H9 (cell line): ENCODE measurements at regions not wholly inside any gene's neighbourhood (a gene's known extent, or its start where the extent isn't known, plus 50 kb on each side); places are given as distances from the start of the nearest gene placed in this dataset.
A peak's percentile ranks its signal among the peaks of the same experiment; 100 is the strongest.

Experiments
- DNase-seq: peaks from one replicate; pipeline ENCODE4 v3.0.0-alpha.2; 2017
- H2AFZ ChIP-seq: one replicate; pipeline ENCODE4 v1.6.1; 2013; ENCODE audit warnings: mild to moderate bottlenecking, low read length, control low read depth, moderate library complexity
- H2AK5ac ChIP-seq: 2 replicates; pipeline ENCODE4 v1.6.1; 2013; ENCODE audit warnings: low read length, control low read depth, mixed read lengths; ENCODE audit not compliant: insufficient read length
- H2BK120ac ChIP-seq: one replicate; pipeline ENCODE4 v1.6.1; 2013; ENCODE audit warnings: low read depth, mild to moderate bottlenecking, low read length, control low read depth, inconsistent platforms; ENCODE audit not compliant: poor library complexity, severe bottlenecking
- H2BK12ac ChIP-seq: 2 replicates; pipeline ENCODE4 v1.6.1; 2013; ENCODE audit warnings: low read length, control low read depth, mixed read lengths, low read depth; ENCODE audit not compliant: insufficient read length
- H2BK15ac ChIP-seq: 2 replicates; pipeline ENCODE4 v1.6.1; 2013; ENCODE audit warnings: low read depth, low read length, control low read depth
- H2BK20ac ChIP-seq: one replicate; pipeline ENCODE4 v1.6.1; 2013; ENCODE audit warnings: low read depth, mild to moderate bottlenecking, low read length, control low read depth, inconsistent platforms; ENCODE audit not compliant: poor library complexity, severe bottlenecking
- H2BK5ac ChIP-seq: 2 replicates; pipeline ENCODE4 v1.6.1; 2013; ENCODE audit warnings: low read length, control low read depth, mixed read lengths; ENCODE audit not compliant: insufficient read length
- H3K14ac ChIP-seq: 2 replicates; pipeline ENCODE4 v1.6.1; 2013; ENCODE audit warnings: low read length, control low read depth; ENCODE audit not compliant: insufficient read depth
- H3K18ac ChIP-seq: 2 replicates; pipeline ENCODE4 v1.6.1; 2013; ENCODE audit warnings: low read depth, mild to moderate bottlenecking, mixed read lengths, low read length, control low read depth; ENCODE audit not compliant: insufficient read length
- H3K23ac ChIP-seq: 2 replicates; pipeline ENCODE4 v1.6.1; 2013; ENCODE audit warnings: low read length, control low read depth, mixed read lengths, low read depth; ENCODE audit not compliant: insufficient read length
- H3K23me2 ChIP-seq: 2 replicates; pipeline ENCODE4 v1.6.1; 2013; ENCODE audit warnings: low read depth, mild to moderate bottlenecking, mixed read lengths, low read length, control low read depth; ENCODE audit not compliant: insufficient read length, poor library complexity, severe bottlenecking
- H3K27ac ChIP-seq: 2 replicates; pipeline ENCODE4 v1.5.1; 2013; ENCODE audit warnings: low read length, control low read depth, mixed read lengths, low read depth; ENCODE audit not compliant: insufficient read length
- H3K27me3 ChIP-seq: 2 replicates; pipeline ENCODE4 v1.6.1; 2013; ENCODE audit warnings: low read length, control low read depth, inconsistent platforms; ENCODE audit not compliant: insufficient read depth
- H3K4ac ChIP-seq: 2 replicates; pipeline ENCODE4 v1.6.1; 2013; ENCODE audit warnings: low read depth, mild to moderate bottlenecking, control low read depth, inconsistent platforms, low read length, moderate library complexity
- H3K4me1 ChIP-seq: 2 replicates; pipeline ENCODE4 v1.6.1; 2013; ENCODE audit warnings: low read length, control low read depth, inconsistent platforms; ENCODE audit not compliant: insufficient read depth
- H3K4me2 ChIP-seq: 2 replicates; pipeline ENCODE4 v1.6.1; 2013; ENCODE audit warnings: low read length, control low read depth, mixed read lengths; ENCODE audit not compliant: insufficient read length, insufficient read depth
- H3K56ac ChIP-seq: 2 replicates; pipeline ENCODE4 v1.6.1; 2013; ENCODE audit warnings: low read depth, mild to moderate bottlenecking, mixed read lengths, low read length, control low read depth; ENCODE audit not compliant: insufficient read length
- H3K79me1 ChIP-seq: 2 replicates; pipeline ENCODE4 v1.6.1; 2013; ENCODE audit warnings: low read depth, mild to moderate bottlenecking, moderate library complexity, low read length, control low read depth, inconsistent platforms; ENCODE audit not compliant: insufficient read depth, poor library complexity, severe bottlenecking
- H3K79me2 ChIP-seq: 2 replicates; pipeline ENCODE4 v1.6.1; 2013; ENCODE audit warnings: low read length, control low read depth, inconsistent platforms; ENCODE audit not compliant: insufficient read depth
- H3K9ac ChIP-seq: 2 replicates; pipeline ENCODE4 v1.6.1; 2013; ENCODE audit warnings: low read length, control low read depth, mixed read lengths; ENCODE audit not compliant: insufficient read length; ENCODE audit errors: extremely low read depth
- H3K9me3 ChIP-seq: one replicate; pipeline ENCODE4 v1.6.1; 2013; ENCODE audit warnings: low read depth, low read length, inconsistent platforms; ENCODE audit not compliant: control insufficient read depth
- H3T11ph ChIP-seq: one replicate; pipeline ENCODE4 v1.6.1; 2013; ENCODE audit warnings: mild to moderate bottlenecking, low read length, control low read depth, inconsistent platforms
- H4K20me1 ChIP-seq: one replicate; pipeline ENCODE4 v1.6.1; 2013; ENCODE audit not compliant: control insufficient read depth, insufficient read length, insufficient read depth
- H4K5ac ChIP-seq: 2 replicates; pipeline ENCODE4 v1.6.1; 2013; ENCODE audit warnings: low read depth, mild to moderate bottlenecking, mixed read lengths, low read length, control low read depth; ENCODE audit not compliant: insufficient read length
- H4K8ac ChIP-seq: replicated peaks from 2 replicates; pipeline ENCODE4 v1.6.1; 2013; ENCODE audit warnings: low read length, control low read depth, mixed read lengths, low read depth; ENCODE audit not compliant: insufficient read length
- H4K91ac ChIP-seq: 2 replicates; pipeline ENCODE4 v1.6.1; 2013; ENCODE audit warnings: low read depth, mild to moderate bottlenecking, moderate library complexity, mixed read lengths, low read length, control low read depth; ENCODE audit not compliant: insufficient read length
- H3K27ac Mint-ChIP-seq, 3 experiments: 2 replicates in 2 of 3; 3 replicates in 1 of 3; pipeline ENCODE4 v1.8.0; 2020 to 2021; ENCODE audit warnings: mixed read lengths in 3 of 3, mild to moderate bottlenecking in 1 of 3, moderate library complexity in 1 of 3
- H3K27me3 Mint-ChIP-seq: 2 replicates; pipeline ENCODE4 v1.8.0; 2021; ENCODE audit warnings: low read depth, mild to moderate bottlenecking, moderate library complexity, mixed read lengths
- H3K36me3 Mint-ChIP-seq, 3 experiments: 2 replicates in 2 of 3; 3 replicates in 1 of 3; pipeline ENCODE4 v1.8.0; 2020 to 2021; ENCODE audit warnings: low read depth in 3 of 3, mixed read lengths in 3 of 3; ENCODE audit not compliant: insufficient read depth in 1 of 3
- H3K4me1 Mint-ChIP-seq, 2 experiments: 2 replicates each; pipeline ENCODE4 v1.8.0; 2020; ENCODE audit warnings: mixed read lengths in 2 of 2
- H3K4me3 Mint-ChIP-seq, 2 experiments: 2 replicates in 1 of 2; 3 replicates in 1 of 2; pipeline ENCODE4 v1.8.0; 2020 to 2021; ENCODE audit warnings: mild to moderate bottlenecking in 2 of 2, mixed read lengths in 2 of 2, moderate library complexity in 1 of 2
- H3K9me3 Mint-ChIP-seq, 2 experiments: 2 replicates in 1 of 2; 3 replicates in 1 of 2; pipeline ENCODE4 v1.8.0; 2020; ENCODE audit warnings: mild to moderate bottlenecking in 2 of 2, mixed read lengths in 2 of 2, moderate library complexity in 1 of 2
- CTCF ChIP-seq: fragments of 200-600 bp; sonication (generic); conservative IDR thresholded peaks from 3 replicates; pipeline ENCODE4 v1.8.0; 2021; ENCODE audit warnings: antibody characterized with exemption, mild to moderate bottlenecking
- WGBS: extraction: QIAGEN DNeasy Blood & Tissue Kit; methylation state at CpG from one replicate; pipeline ENCODE4 v1.1.7; 2013; ENCODE audit warnings: missing lambda C conversion rate, low lambda C conversion rate, mixed read lengths; ENCODE audit not compliant: insufficient read length; ENCODE audit errors: extremely low coverage; 5-methylcytosine and 5-hydroxymethylcytosine counted together

DNA sequence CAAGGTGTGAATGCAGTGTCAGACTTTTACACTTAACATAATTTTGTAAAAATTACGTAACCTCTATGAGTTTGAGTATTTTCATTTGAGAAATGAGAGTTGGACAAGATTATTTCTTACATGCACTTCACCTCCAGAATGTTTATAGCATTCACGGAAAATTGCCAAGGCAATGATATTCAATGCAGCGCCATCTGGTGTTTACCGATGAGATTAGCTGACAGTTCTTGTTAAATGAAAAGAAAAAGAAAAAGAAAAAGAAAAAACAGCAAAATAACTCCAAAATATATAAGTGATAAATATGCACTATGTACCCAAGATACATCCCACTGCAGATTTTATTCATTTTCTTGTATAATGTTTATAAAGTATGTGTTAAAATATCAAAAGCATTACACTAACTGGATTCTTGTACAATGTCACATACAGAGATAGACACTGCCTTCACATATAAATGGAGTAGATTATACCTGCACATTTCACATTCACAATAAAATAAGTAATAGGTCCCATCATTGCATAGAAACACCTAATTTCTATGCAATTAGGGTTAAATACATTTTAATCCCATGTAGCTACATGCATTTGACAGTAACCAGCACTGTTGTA, 976.3 kb upstream of the FAT3 start:
- Histone ChIP-seq H2BK20ac (no peak overlapping the region), H2BK12ac (no peak overlapping the region), H3K56ac (no peak overlapping the region), H4K8ac (no peak overlapping the region), H3K9ac (no peak overlapping the region), H3K79me2 (no peaks in the 10 kb centered on the region), H3K14ac (no peak overlapping the region), H3K79me1 (no peaks in the 10 kb centered on the region), H2BK15ac (no peak overlapping the region), H2AFZ (no peak overlapping the region), H3K27me3 (no peaks in the 10 kb centered on the region), H3K4me2 (no peak overlapping the region), H3K4ac (no peak overlapping the region), H3T11ph (no peak overlapping the region), H2BK5ac (no peak overlapping the region), H4K5ac (no peak overlapping the region), H3K23me2 (no peaks in the 10 kb centered on the region), H4K20me1 (no peaks in the 10 kb centered on the region), H4K91ac (no peak overlapping the region), H3K4me1 (no peaks in the 10 kb centered on the region), H2BK120ac (no peak overlapping the region), H2AK5ac (no peak overlapping the region), H3K9me3 (no peaks in the 10 kb centered on the region), H3K18ac (no peak overlapping the region), H3K27ac (no peak overlapping the region), H3K23ac (no peak overlapping the region)
- peak; percentile 82 for TF ChIP-seq CTCF
- no peaks in the 10 kb centered on the region for H3K27me3 Mint-ChIP-seq
- no peak overlapping the region for H3K4me3 Mint-ChIP-seq
- H3K4me1 Mint-ChIP-seq = peaks cover 5 to 6% of the 10 kb centered on the region in 2 experiments; a peak in 3 of 4 replicates
- no CpG with 5 or more reads among the region's 4 CpGs for WGBS
- no peak for DNase-seq
- H3K9me3 Mint-ChIP-seq = peaks cover 0 to 6% of the 10 kb centered on the region in 2 experiments; a peak in 3 of 5 replicates
- H3K36me3 Mint-ChIP-seq = no peaks in the 10 kb centered on the region; a peak in 2 of 7 replicates
- H3K27ac Mint-ChIP-seq = no peak overlapping the region
